Stomach (tissue), 4 donors: ENCODE measurements at regions not wholly inside any gene's neighbourhood (a gene's known extent, or its start where the extent isn't known, plus 50 kb on each side); places are given as distances from the start of the nearest gene placed in this dataset.

Experiments
- POLR2A ChIP-seq, 4 donors: fragments of 450-650 bp; IDR thresholded peaks; one replicate each; pipeline ENCODE4 v1.6.1; 2016; ENCODE audit warnings: antibody characterized with exemption in 4 of 4, control low read depth in 2 of 4, mild to moderate bottlenecking in 1 of 4, moderate library complexity in 1 of 4
- TF ChIP-seq, protein P1 (sequence below), 7 experiments: fragments of 450-650 bp in 4 of 7; fragments of 200-600 bp in 3 of 7; sonication (generic) in 3 of 7; IDR thresholded peaks; one replicate each; pipeline ENCODE4 v1.5.1; 2016 to 2019; ENCODE audit warnings: antibody characterized with exemption in 7 of 7, control low read depth in 2 of 7, mild to moderate bottlenecking in 1 of 7

DNA sequence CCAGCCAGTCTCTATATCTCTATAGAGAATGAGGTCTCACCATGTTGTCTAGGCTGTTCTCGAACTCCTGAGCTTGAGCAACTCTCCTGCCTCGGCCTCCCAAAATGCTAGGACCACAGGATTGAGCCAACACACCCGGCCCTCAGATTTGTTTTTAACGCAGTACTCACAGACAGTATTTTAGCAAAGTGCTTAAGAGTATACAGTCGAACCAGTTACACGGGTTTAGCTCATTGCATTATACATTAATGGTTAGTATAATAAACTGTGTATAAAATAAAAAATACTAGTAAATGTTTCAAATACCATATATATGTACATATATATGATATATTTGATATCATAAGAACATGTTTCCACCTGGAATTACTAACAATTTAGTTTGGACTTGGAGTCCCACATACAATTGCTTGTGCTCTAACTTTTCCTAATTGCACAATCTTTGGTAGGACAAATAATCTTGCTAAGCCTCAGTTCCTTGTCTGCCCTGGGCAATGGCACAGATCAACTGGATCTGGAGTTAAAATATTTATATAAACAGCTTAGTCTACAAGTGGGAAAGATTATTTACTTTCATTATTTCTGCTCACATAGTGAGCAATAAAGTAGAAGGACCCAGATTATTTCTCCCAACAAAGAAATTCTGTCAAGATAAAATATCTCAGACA lies 508.9 kb upstream of the LRATD1 start:
- no peak for TF ChIP-seq POLR2A (IDR thresholded peaks at IDR 0.05)
- TF ChIP-seq, protein P1, sequence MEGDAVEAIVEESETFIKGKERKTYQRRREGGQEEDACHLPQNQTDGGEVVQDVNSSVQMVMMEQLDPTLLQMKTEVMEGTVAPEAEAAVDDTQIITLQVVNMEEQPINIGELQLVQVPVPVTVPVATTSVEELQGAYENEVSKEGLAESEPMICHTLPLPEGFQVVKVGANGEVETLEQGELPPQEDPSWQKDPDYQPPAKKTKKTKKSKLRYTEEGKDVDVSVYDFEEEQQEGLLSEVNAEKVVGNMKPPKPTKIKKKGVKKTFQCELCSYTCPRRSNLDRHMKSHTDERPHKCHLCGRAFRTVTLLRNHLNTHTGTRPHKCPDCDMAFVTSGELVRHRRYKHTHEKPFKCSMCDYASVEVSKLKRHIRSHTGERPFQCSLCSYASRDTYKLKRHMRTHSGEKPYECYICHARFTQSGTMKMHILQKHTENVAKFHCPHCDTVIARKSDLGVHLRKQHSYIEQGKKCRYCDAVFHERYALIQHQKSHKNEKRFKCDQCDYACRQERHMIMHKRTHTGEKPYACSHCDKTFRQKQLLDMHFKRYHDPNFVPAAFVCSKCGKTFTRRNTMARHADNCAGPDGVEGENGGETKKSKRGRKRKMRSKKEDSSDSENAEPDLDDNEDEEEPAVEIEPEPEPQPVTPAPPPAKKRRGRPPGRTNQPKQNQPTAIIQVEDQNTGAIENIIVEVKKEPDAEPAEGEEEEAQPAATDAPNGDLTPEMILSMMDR (IDR thresholded peaks at IDR 0.05), result no peak
